Calu3 (cell line): ENCODE measurements at regions not wholly inside any gene's neighbourhood (a gene's known extent, or its start where the extent isn't known, plus 50 kb on each side); places are given as distances from the start of the nearest gene placed in this dataset.
"Not testable (repeated sequence)": the region's sequence is repeated elsewhere in the genome, so short reads cannot be mapped to it uniquely, and the experiment has no call there.

Experiments used
- BruUV-seq: library from RNA; stranded (reverse); fragments of 400-500 nt; replicated peaks from 2 replicates; lab custom pipeline; 2021; lab: Mats Ljungman, UMichigan
- CTCF ChIA-PET: fragments of 300-600 bp; sonication (Branson Sonifier 250); formaldehyde crosslinking; loops from one replicate; lab custom pipeline; 2022; ENCODE audit warnings: antibody characterized with exemption; lab: Charles Lee
- DNase-seq: peaks from one replicate; pipeline ENCODE4 v3.0.0; 2022
- H3K27ac Mint-ChIP-seq: one replicate; pipeline ENCODE4 v1.8.0; 2022; ENCODE audit warnings: mixed read lengths; ENCODE audit not compliant: unreplicated experiment
- H3K27me3 Mint-ChIP-seq: one replicate; pipeline ENCODE4 v1.8.0; 2022; ENCODE audit warnings: mixed read lengths; ENCODE audit not compliant: unreplicated experiment
- H3K36me3 Mint-ChIP-seq: one replicate; pipeline ENCODE4 v1.8.0; 2022; ENCODE audit warnings: mild to moderate bottlenecking, moderate library complexity, mixed read lengths; ENCODE audit not compliant: insufficient read depth, unreplicated experiment
- H3K4me1 Mint-ChIP-seq: one replicate; pipeline ENCODE4 v1.8.0; 2022; ENCODE audit warnings: mild to moderate bottlenecking, low read depth, mixed read lengths; ENCODE audit not compliant: unreplicated experiment
- H3K4me3 Mint-ChIP-seq: one replicate; pipeline ENCODE4 v1.8.0; 2022; ENCODE audit warnings: mild to moderate bottlenecking, low read depth, moderate library complexity, mixed read lengths; ENCODE audit not compliant: unreplicated experiment
- H3K9me3 Mint-ChIP-seq: one replicate; pipeline ENCODE4 v1.8.0; 2022; ENCODE audit warnings: low read depth, mixed read lengths; ENCODE audit not compliant: unreplicated experiment
- intact Hi-C: fragments of 100-400 bp; cut with micrococcal nuclease; formaldehyde crosslinking; loops from one replicate; pipeline ENCODE4 v1.10.0; 2022; ENCODE audit not compliant: unreplicated experiment
- TF ChIP-seq, protein P1 (sequence below): fragments of 200-600 bp; IDR thresholded peaks from one replicate; pipeline ENCODE4 v1.8.0; 2022; ENCODE audit warnings: antibody characterized with exemption; ENCODE audit not compliant: unreplicated experiment

DNA sequence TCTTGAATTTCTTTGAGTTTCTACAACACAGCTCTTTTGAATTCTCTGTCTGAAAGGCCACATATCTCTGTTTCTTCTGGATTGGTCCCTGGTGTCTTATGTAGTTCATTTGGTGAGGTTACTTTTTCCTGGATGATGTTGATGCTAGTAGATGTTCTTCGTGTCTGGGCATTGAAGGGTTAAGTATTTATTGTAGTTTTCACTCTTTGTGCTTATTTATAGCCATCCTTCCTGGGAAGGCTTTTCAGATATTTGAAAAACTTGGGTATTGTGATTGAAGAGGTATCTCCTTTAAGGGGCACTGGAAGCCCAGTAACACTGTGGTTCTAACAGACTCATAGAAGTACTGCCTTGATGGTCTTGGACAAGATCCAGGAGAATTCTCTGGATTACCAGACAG, 338.5 kb upstream of the SPRY2 start:
- no peaks in the 10 kb centered on the region for H3K9me3 Mint-ChIP-seq
- CTCF ChIA-PET: no interaction called here
- intact Hi-C loops: no loop called here
- no peaks in the 10 kb centered on the region for H3K27me3 Mint-ChIP-seq
- BruUV-seq: no TSS peak
- no peak for DNase-seq
- H3K4me3 Mint-ChIP-seq: no peak overlapping the region
- TF ChIP-seq, protein P1, sequence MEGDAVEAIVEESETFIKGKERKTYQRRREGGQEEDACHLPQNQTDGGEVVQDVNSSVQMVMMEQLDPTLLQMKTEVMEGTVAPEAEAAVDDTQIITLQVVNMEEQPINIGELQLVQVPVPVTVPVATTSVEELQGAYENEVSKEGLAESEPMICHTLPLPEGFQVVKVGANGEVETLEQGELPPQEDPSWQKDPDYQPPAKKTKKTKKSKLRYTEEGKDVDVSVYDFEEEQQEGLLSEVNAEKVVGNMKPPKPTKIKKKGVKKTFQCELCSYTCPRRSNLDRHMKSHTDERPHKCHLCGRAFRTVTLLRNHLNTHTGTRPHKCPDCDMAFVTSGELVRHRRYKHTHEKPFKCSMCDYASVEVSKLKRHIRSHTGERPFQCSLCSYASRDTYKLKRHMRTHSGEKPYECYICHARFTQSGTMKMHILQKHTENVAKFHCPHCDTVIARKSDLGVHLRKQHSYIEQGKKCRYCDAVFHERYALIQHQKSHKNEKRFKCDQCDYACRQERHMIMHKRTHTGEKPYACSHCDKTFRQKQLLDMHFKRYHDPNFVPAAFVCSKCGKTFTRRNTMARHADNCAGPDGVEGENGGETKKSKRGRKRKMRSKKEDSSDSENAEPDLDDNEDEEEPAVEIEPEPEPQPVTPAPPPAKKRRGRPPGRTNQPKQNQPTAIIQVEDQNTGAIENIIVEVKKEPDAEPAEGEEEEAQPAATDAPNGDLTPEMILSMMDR: no peak
- H3K27ac Mint-ChIP-seq: no peak overlapping the region
- H3K36me3 Mint-ChIP-seq: no peaks in the 10 kb centered on the region
- no peaks in the 10 kb centered on the region for H3K4me1 Mint-ChIP-seq

DNA sequence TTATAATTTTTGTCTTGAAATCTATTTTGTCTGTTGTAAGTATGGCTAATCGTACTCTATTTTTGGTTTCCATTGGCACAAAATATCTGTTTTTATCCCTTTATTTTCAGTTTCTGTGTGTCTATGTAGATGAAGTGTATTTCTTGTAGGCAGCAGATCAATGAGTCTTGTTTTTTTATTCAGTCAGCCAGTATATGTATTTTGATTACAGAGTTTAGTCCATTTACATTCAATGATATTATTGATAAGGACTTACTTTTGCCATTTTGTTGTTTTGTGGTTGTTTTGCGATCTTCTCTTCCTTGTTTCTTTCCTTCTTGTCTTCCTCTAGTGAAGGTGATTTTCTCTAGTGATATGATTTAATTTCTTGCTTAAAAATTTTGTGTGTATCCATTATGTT, 336.3 kb upstream of the SPRY2 start:
- CTCF ChIA-PET: no interaction called here
- TF ChIP-seq, protein P1: no peak
- no peaks in the 10 kb centered on the region for H3K9me3 Mint-ChIP-seq
- no peaks in the 10 kb centered on the region for H3K36me3 Mint-ChIP-seq
- H3K27me3 Mint-ChIP-seq: no peaks in the 10 kb centered on the region
- no peak overlapping the region for H3K4me3 Mint-ChIP-seq
- intact Hi-C loops: no loop called here
- DNase-seq: no peak
- BruUV-seq: no TSS peak
- no peak overlapping the region for H3K27ac Mint-ChIP-seq
- no peaks in the 10 kb centered on the region for H3K4me1 Mint-ChIP-seq

DNA sequence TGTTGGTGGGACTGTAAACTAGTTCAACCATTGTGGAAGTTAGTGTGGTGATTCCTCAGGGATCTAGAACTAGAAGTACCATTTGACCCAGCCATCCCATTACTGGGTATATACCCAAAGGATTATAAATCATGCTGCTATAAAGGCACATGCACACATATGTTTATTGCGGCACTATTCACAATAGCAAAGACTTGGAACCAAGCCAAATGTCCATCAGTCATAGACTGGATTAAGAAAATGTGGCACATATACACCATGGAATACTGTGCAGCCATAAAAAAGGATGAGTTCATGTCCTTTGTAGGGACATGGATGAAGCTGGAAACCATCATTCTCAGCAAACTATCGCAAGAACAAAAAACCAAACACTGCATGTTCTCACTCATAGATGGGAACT, 334.5 kb upstream of the SPRY2 start:
- H3K4me3 Mint-ChIP-seq, intact Hi-C loops, H3K27ac Mint-ChIP-seq, H3K9me3 Mint-ChIP-seq, H3K4me1 Mint-ChIP-seq, H3K36me3 Mint-ChIP-seq, CTCF ChIA-PET, H3K27me3 Mint-ChIP-seq, DNase-seq, BruUV-seq: not testable (repeated sequence)

DNA sequence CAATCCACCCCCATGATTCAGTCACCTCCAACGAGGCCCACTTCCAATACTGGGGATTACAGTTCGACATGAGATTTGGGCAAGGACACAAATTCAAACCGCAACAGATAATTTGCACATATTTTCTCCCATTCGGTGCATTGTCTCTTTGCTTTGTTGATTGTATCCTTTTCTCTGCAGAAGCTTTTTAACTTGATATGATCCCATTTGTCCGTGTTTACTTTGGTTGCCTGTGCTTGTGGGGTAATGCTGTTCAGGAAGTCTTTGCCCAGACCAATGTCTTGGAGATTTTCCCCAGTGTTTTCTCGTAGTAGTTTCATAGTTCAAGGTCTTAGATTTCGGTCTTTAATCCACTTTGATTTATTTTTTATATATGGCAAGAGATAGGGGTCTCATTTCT, 330.8 kb upstream of the SPRY2 start:
- intact Hi-C loops: no loop called here
- BruUV-seq: no TSS peak

DNA sequence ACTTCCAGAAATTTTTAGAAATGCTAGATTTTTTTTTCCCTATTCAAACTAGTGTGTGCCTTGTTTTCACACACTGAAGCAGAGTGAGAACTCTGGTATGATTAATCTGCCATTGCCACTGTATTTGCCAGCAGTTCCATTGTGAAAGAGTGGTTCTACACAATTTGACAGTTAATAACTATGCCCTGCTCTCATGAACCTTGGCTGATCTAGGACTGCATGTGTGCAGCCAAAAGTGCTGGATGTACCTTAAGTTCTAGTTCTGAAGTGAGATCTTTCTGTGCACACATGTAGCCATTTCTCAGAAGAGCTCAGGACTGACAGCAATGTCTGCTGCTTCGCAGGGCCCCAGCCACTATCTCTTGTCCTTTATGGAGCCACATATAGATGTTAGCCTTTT, 328.2 kb upstream of the SPRY2 start:
- BruUV-seq: no TSS peak
- no peak for DNase-seq
- H3K27me3 Mint-ChIP-seq: no peaks in the 10 kb centered on the region
- no peaks in the 10 kb centered on the region for H3K36me3 Mint-ChIP-seq
- intact Hi-C loops: no loop called here
- H3K27ac Mint-ChIP-seq: no peak overlapping the region
- H3K9me3 Mint-ChIP-seq: no peaks in the 10 kb centered on the region
- TF ChIP-seq, protein P1: no peak
- H3K4me1 Mint-ChIP-seq: no peaks in the 10 kb centered on the region
- H3K4me3 Mint-ChIP-seq: no peak overlapping the region
- CTCF ChIA-PET: no interaction called here

More for the DNA sequence above, 330.8 kb upstream of the SPRY2 start:
- no peak overlapping the region for H3K27ac Mint-ChIP-seq
- no peak for DNase-seq
- H3K4me1 Mint-ChIP-seq: no peaks in the 10 kb centered on the region
- H3K36me3 Mint-ChIP-seq: no peaks in the 10 kb centered on the region
- CTCF ChIA-PET: no interaction called here
- no peaks in the 10 kb centered on the region for H3K27me3 Mint-ChIP-seq
- H3K9me3 Mint-ChIP-seq: no peaks in the 10 kb centered on the region
- H3K4me3 Mint-ChIP-seq: no peak overlapping the region
- TF ChIP-seq, protein P1: no peak
